ENCODE measurements at regions not wholly inside any gene's neighbourhood (a gene's known extent, or its start where the extent isn't known, plus 50 kb on each side); places are given as distances from the start of the nearest gene placed in this dataset.
"Not testable (repeated sequence)": the region's sequence is repeated elsewhere in the genome, so short reads cannot be mapped to it uniquely, and the experiment has no call there.

GRCh38 chr6:6091608-6092002 lies 84.9 kb upstream of the NRN1 start:
- DNase-seq (ENCODE audit: low spot score in 2 of 2): no peak
- Histone ChIP-seq H3K9me3 (no peaks in the 10 kb centered on the region), H3K4me3 (no peak overlapping the region), H3K27me3 (ENCODE audit: low read depth) (0 out of 2 replicates have a peak, but pooled peaks cover 2% of the 10 kb centered on the region), H3K36me3 (replicated peaks) (no peaks in the 10 kb centered on the region), H3K4me1 (no peaks in the 10 kb centered on the region)
- in situ Hi-C loops (cut with MboI; ENCODE audit: low sequenced_read_pairs): no loop called here

DNA sequence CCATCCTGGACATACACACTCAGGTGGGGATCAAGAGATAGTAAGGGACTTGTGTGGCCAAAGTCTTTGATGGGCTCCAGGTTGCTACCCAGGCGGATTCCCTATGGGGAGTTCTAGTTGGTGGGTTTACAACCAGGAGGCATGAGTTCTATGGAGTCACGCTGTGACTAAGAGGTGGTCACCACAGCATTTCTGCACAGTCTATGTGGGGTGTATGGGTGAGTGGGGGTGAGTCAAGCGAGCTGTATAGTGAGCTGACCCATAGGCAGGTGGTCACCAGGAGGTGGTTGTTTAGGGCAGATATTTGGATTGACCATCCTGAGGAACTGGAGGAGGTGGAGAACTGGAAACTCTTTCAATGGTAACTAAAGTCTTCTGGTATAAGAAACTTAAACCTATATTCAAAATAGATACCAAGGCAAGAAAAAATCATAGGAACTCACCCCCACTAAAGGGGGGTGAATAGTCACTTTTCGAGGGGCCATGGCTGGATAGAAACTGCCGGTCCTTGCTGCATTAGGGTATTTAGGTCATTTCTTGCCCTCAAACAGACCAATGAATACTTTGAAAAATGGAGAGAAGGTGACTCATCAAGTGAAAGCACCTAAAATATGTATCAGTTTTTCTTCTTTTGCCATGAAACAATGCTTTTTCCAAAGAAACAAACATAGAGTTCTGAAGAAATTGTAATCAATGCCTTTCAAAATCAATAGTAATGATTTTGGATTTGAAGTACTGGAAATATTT lies 84.3 kb upstream of the NRN1 start:
- H3K36me3 ChIP-seq (replicated peaks): no peaks in the 10 kb centered on the region
- H3K4me3 ChIP-seq: no peak overlapping the region
- in situ Hi-C loops (cut with MboI; ENCODE audit: low sequenced_read_pairs): no loop called here
- 0 out of 2 replicates have a peak, but pooled peaks cover 2% of the 10 kb centered on the region for H3K27me3 ChIP-seq (ENCODE audit: low read depth)
- DNase-seq (ENCODE audit: low spot score in 2 of 2): no peak
- H3K4me1 ChIP-seq: no peaks in the 10 kb centered on the region
- no peaks in the 10 kb centered on the region for H3K9me3 ChIP-seq

DNA sequence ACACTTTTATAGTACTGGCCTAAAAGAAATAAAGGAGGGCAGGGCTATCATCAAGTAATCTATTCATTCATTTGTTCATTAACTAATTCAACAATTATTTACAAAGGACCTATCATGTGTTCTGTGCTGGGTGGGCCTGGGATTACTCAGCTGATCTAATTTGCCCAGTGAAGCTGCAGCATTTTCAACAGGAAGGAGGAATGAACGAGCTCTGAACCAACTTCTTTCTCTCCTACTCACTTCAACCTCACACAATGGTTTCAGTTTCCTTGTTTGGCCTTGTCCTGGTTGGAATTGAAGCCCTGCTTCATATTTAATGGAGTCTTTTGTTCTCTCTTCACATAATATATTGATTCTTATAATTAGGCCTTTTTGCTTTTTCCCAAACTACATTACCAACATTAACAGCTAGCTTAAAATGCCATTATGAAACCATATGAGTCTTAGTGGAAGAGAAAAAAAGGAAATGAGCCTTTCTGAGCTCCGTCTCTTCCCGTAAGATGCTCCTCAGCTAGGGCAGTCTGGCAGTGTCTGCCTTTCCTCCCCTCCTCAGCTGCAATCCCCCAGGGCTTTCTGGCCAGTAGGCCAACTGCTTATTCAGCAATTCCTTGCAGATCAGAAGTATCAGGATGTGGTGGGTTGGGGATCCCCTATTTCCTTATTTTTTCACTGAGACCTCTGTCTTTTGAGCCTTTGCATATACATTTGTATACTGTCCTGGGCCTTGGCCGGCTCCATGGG lies 79.4 kb upstream of the NRN1 start:
- Histone ChIP-seq H3K27me3 (ENCODE audit: low read depth) (no peaks in the 10 kb centered on the region), H3K4me1 (no peaks in the 10 kb centered on the region), H3K36me3 (replicated peaks) (no peaks in the 10 kb centered on the region), H3K9me3 (no peaks in the 10 kb centered on the region), H3K4me3 (no peak overlapping the region)
- no peak for DNase-seq (ENCODE audit: low spot score in 2 of 2)
- in situ Hi-C loops (cut with MboI; ENCODE audit: low sequenced_read_pairs): no loop called here

DNA sequence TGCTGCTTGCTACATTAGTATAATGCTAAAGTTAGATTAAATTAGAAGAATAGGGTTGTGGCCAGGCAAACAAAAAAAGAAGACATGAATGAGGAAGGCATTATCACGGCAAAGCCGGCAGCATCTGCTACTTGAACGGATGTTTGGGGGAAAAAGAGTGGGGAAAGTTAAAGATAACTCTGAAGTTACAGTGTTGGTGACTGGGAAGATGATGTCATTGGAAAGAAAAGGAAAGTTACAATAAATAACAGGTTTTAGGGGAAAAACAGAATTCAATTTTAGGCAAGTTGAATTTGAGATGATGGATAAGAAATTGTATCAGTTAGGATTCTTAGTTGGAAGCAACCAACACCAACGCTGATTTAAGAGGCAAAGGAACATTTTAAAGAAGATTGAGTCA lies 74.2 kb upstream of the NRN1 start:
- in situ Hi-C loops (cut with MboI; ENCODE audit: low sequenced_read_pairs): no loop called here
- no peaks in the 10 kb centered on the region for H3K4me1 ChIP-seq
- H3K9me3 ChIP-seq: no peaks in the 10 kb centered on the region
- H3K4me3 ChIP-seq: no peak overlapping the region
- no peak for DNase-seq (ENCODE audit: low spot score in 2 of 2)
- H3K36me3 ChIP-seq (replicated peaks): no peaks in the 10 kb centered on the region
- no peaks in the 10 kb centered on the region for H3K27me3 ChIP-seq (ENCODE audit: low read depth)

DNA sequence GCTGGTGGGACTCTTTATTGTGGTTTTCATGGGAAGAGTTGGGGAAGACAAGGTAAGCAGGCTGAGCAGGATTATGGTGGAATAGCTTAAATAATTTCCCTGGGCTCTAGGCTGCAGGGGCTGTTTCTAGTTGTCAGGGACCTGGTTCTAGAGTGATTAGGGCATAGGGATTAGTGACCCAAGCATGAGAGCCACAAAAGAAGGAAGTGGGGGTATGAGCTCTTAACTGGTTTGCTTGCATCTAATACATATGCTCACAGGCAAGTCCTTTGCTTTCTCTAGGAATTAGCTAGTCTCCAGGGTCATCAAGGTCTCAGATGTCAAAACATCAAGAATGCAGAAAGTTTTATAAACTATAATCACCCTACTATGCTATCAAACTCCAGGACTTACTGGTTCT lies 67.5 kb upstream of the NRN1 start:
- no peaks in the 10 kb centered on the region for H3K36me3 ChIP-seq (replicated peaks)
- DNase-seq (ENCODE audit: low spot score in 2 of 2): no peak
- no peaks in the 10 kb centered on the region for H3K4me1 ChIP-seq
- H3K9me3 ChIP-seq: no peaks in the 10 kb centered on the region
- no peaks in the 10 kb centered on the region for H3K27me3 ChIP-seq (ENCODE audit: low read depth)
- no peak overlapping the region for H3K4me3 ChIP-seq
- in situ Hi-C loops (cut with MboI; ENCODE audit: low sequenced_read_pairs): loop anchor here (25.0 kb wide), 1 partner anchor 463 kb away; no protein-coding TSS in a partner anchor

- in situ Hi-C loops (cut with MboI; ENCODE audit: low sequenced_read_pairs): loop anchor here (25.0 kb wide), 1 partner anchor 469 kb away; no protein-coding TSS in a partner anchor
- not testable (repeated sequence) for H3K4me3 ChIP-seq; H3K9me3 ChIP-seq; DNase-seq (ENCODE audit: low spot score in 2 of 2); H3K27me3 ChIP-seq (ENCODE audit: low read depth); H3K36me3 ChIP-seq (replicated peaks); H3K4me1 ChIP-seq
Measured at GRCh38 chr6:6068157-6068556, 61.4 kb upstream of the NRN1 start.

GRCh38 chr6:6058054-6058444 lies 51.3 kb upstream of the NRN1 start:
- no peaks in the 10 kb centered on the region for H3K36me3 ChIP-seq (replicated peaks)
- H3K4me1 ChIP-seq: no peaks in the 10 kb centered on the region
- in situ Hi-C loops (cut with MboI; ENCODE audit: low sequenced_read_pairs): loop anchor here (25.0 kb wide), 1 partner anchor 479 kb away; no protein-coding TSS in a partner anchor
- H3K9me3 ChIP-seq: no peaks in the 10 kb centered on the region
- no peak overlapping the region for H3K4me3 ChIP-seq
- no peaks in the 10 kb centered on the region for H3K27me3 ChIP-seq (ENCODE audit: low read depth)
- no peak for DNase-seq (ENCODE audit: low spot score in 2 of 2)

GRCh38 chr6:6057442-6058053 lies 50.8 kb upstream of the NRN1 start:
- DNase-seq (ENCODE audit: low spot score in 2 of 2): peak; percentile 14 to 47
- Histone ChIP-seq H3K27me3 (ENCODE audit: low read depth) (no peaks in the 10 kb centered on the region), H3K4me1 (no peaks in the 10 kb centered on the region), H3K4me3 (no peak overlapping the region), H3K9me3 (no peaks in the 10 kb centered on the region), H3K36me3 (replicated peaks) (no peaks in the 10 kb centered on the region)
- in situ Hi-C loops (cut with MboI; ENCODE audit: low sequenced_read_pairs): loop anchor here (25.0 kb wide), 1 partner anchor 480 kb away; no protein-coding TSS in a partner anchor

Measured in HAP-1 (cell line).